ENCODE measurements at regions not wholly inside any gene's neighbourhood (a gene's known extent, or its start where the extent isn't known, plus 50 kb on each side); places are given as distances from the start of the nearest gene placed in this dataset.

DNA sequence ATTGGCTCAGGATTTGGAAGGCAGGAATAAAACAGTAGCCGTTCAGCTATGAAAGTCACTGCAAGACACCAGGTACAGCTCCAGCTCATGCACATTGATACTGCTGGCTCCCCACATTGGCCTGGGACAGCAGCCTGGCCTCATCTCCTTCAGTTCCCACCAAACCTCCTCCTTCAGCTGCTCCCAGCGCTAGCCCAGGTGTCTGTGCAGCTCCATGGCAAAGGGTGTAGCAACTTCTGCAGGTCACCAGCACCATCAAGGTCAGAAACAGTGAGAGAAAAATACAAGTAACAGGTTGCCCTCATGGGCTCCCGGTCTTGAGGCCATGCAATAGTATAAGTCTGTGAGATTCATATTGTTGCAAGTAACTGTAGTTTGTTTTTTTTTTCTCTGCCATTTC lies 216.7 kb upstream of the CTAGE1 start:
- SMC1A ChIA-PET (ENCODE audit: uncharacterized antibody, unreplicated experiment), result interaction anchor here (1.2 to 1.3 kb wide), 2 partner anchors 9 to 20 kb away, joined by 3 read pairs; no protein-coding TSS in a partner anchor
- Histone ChIP-seq H3K79me2 (ENCODE audit: control insufficient read depth, insufficient read depth, low read length) (no peaks in the 10 kb centered on the region), H3K9me3 (replicated peaks; ENCODE audit: control insufficient read depth, insufficient read depth, low read length) (no peaks in the 10 kb centered on the region), H3K9ac (ENCODE audit: control insufficient read depth, insufficient read depth, low read length) (no peak overlapping the region), H3K27me3 (replicated peaks in 1 of 2; ENCODE audit: control insufficient read depth in 2 of 2, insufficient read depth in 2 of 2, low read length in 1 of 2) (no peaks in the 10 kb centered on the region), H3K4me1 (ENCODE audit: control insufficient read depth, insufficient read depth, low read length) (no peaks in the 10 kb centered on the region), H3K27ac (ENCODE audit: control insufficient read depth, insufficient read depth) (no peak overlapping the region), H2AFZ (ENCODE audit: control insufficient read depth, low read depth, low read length) (no peak overlapping the region), H4K20me1 (ENCODE audit: control insufficient read depth, insufficient read depth) (no peaks in the 10 kb centered on the region), H3K36me3 (ENCODE audit: control insufficient read depth in 2 of 2, insufficient read depth in 2 of 2, low read length in 1 of 2) (no peaks in the 10 kb centered on the region), H3K4me2 (ENCODE audit: control insufficient read depth, insufficient read depth) (no peak overlapping the region), H3K4me3 (no peak overlapping the region)
- in situ Hi-C loops (cut with MboI) (no loop called here), intact Hi-C loops (cut with micrococcal nuclease; ENCODE audit: unreplicated experiment) (no loop called here)
- FAIRE-seq (no peak), ATAC-seq (no peak), DNase-seq (ENCODE audit: low read depth, low spot score) (no peak)
- 26% methylated on average over 3 of the region's 3 CpGs for WGBS (ENCODE audit: insufficient coverage, insufficient replicate concordance, low lambda C conversion rate, missing lambda C conversion rate)
- BruUV-seq (replicated peaks), result no TSS peak
- POLR2A ChIA-PET, result no interaction called here
- TF ChIP-seq, protein P1, sequence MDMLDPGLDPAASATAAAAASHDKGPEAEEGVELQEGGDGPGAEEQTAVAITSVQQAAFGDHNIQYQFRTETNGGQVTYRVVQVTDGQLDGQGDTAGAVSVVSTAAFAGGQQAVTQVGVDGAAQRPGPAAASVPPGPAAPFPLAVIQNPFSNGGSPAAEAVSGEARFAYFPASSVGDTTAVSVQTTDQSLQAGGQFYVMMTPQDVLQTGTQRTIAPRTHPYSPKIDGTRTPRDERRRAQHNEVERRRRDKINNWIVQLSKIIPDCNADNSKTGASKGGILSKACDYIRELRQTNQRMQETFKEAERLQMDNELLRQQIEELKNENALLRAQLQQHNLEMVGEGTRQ (IDR thresholded peaks at IDR 0.05; ENCODE audit: borderline replicate concordance, low read depth, low read length), result no peak
- TF ChIP-seq ZBED1 (IDR thresholded peaks at IDR 0.05; ENCODE audit: borderline replicate concordance) (no peak), SREBF1 (IDR thresholded peaks at IDR 0.05; ENCODE audit: low read length) (no peak), LARP7 (IDR thresholded peaks at IDR 0.05) (no peak), SPI1 (IDR thresholded peaks at IDR 0.05; ENCODE audit: borderline replicate concordance, insufficient read depth, low read depth, low read length) (no peak), BRCA1 (IDR thresholded peaks at IDR 0.05; ENCODE audit: low read depth, low read length) (no peak), NR2C1 (IDR thresholded peaks at IDR 0.05) (no peak)
- TF ChIP-seq, protein P2, sequence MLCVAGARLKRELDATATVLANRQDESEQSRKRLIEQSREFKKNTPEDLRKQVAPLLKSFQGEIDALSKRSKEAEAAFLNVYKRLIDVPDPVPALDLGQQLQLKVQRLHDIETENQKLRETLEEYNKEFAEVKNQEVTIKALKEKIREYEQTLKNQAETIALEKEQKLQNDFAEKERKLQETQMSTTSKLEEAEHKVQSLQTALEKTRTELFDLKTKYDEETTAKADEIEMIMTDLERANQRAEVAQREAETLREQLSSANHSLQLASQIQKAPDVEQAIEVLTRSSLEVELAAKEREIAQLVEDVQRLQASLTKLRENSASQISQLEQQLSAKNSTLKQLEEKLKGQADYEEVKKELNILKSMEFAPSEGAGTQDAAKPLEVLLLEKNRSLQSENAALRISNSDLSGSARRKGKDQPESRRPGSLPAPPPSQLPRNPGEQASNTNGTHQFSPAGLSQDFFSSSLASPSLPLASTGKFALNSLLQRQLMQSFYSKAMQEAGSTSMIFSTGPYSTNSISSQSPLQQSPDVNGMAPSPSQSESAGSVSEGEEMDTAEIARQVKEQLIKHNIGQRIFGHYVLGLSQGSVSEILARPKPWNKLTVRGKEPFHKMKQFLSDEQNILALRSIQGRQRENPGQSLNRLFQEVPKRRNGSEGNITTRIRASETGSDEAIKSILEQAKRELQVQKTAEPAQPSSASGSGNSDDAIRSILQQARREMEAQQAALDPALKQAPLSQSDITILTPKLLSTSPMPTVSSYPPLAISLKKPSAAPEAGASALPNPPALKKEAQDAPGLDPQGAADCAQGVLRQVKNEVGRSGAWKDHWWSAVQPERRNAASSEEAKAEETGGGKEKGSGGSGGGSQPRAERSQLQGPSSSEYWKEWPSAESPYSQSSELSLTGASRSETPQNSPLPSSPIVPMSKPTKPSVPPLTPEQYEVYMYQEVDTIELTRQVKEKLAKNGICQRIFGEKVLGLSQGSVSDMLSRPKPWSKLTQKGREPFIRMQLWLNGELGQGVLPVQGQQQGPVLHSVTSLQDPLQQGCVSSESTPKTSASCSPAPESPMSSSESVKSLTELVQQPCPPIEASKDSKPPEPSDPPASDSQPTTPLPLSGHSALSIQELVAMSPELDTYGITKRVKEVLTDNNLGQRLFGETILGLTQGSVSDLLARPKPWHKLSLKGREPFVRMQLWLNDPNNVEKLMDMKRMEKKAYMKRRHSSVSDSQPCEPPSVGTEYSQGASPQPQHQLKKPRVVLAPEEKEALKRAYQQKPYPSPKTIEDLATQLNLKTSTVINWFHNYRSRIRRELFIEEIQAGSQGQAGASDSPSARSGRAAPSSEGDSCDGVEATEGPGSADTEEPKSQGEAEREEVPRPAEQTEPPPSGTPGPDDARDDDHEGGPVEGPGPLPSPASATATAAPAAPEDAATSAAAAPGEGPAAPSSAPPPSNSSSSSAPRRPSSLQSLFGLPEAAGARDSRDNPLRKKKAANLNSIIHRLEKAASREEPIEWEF (IDR thresholded peaks at IDR 0.05; ENCODE audit: insufficient replicate concordance, low read depth, low read length), result no peak
- TF ChIP-seq, protein P3, sequence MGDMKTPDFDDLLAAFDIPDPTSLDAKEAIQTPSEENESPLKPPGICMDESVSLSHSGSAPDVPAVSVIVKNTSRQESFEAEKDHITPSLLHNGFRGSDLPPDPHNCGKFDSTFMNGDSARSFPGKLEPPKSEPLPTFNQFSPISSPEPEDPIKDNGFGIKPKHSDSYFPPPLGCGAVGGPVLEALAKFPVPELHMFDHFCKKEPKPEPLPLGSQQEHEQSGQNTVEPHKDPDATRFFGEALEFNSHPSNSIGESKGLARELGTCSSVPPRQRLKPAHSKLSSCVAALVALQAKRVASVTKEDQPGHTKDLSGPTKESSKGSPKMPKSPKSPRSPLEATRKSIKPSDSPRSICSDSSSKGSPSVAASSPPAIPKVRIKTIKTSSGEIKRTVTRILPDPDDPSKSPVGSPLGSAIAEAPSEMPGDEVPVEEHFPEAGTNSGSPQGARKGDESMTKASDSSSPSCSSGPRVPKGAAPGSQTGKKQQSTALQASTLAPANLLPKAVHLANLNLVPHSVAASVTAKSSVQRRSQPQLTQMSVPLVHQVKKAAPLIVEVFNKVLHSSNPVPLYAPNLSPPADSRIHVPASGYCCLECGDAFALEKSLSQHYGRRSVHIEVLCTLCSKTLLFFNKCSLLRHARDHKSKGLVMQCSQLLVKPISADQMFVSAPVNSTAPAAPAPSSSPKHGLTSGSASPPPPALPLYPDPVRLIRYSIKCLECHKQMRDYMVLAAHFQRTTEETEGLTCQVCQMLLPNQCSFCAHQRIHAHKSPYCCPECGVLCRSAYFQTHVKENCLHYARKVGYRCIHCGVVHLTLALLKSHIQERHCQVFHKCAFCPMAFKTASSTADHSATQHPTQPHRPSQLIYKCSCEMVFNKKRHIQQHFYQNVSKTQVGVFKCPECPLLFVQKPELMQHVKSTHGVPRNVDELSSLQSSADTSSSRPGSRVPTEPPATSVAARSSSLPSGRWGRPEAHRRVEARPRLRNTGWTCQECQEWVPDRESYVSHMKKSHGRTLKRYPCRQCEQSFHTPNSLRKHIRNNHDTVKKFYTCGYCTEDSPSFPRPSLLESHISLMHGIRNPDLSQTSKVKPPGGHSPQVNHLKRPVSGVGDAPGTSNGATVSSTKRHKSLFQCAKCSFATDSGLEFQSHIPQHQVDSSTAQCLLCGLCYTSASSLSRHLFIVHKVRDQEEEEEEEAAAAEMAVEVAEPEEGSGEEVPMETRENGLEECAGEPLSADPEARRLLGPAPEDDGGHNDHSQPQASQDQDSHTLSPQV (IDR thresholded peaks at IDR 0.05), result no peak
- TF ChIP-seq, protein P4, sequence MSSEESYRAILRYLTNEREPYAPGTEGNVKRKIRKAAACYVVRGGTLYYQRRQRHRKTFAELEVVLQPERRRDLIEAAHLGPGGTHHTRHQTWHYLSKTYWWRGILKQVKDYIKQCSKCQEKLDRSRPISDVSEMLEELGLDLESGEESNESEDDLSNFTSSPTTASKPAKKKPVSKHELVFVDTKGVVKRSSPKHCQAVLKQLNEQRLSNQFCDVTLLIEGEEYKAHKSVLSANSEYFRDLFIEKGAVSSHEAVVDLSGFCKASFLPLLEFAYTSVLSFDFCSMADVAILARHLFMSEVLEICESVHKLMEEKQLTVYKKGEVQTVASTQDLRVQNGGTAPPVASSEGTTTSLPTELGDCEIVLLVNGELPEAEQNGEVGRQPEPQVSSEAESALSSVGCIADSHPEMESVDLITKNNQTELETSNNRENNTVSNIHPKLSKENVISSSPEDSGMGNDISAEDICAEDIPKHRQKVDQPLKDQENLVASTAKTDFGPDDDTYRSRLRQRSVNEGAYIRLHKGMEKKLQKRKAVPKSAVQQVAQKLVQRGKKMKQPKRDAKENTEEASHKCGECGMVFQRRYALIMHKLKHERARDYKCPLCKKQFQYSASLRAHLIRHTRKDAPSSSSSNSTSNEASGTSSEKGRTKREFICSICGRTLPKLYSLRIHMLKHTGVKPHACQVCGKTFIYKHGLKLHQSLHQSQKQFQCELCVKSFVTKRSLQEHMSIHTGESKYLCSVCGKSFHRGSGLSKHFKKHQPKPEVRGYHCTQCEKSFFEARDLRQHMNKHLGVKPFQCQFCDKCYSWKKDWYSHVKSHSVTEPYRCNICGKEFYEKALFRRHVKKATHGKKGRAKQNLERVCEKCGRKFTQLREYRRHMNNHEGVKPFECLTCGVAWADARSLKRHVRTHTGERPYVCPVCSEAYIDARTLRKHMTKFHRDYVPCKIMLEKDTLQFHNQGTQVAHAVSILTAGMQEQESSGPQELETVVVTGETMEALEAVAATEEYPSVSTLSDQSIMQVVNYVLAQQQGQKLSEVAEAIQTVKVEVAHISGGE (CRISPR knock-in tag; IDR thresholded peaks at IDR 0.05), result no peak
- CTCF ChIA-PET, result interaction anchor here (0.6 kb wide), 1 partner anchor 47 kb away, joined by 5 read pairs; no protein-coding TSS in a partner anchor
- RAD21 ChIA-PET (ENCODE audit: unreplicated experiment), result no interaction called here

Data from GM12878 (cell line).